Type B pancreatic cell (in vitro differentiated cells): ENCODE measurements at regions not wholly inside any gene's neighbourhood (a gene's known extent, or its start where the extent isn't known, plus 50 kb on each side); places are given as distances from the start of the nearest gene placed in this dataset.

Experiments used
- DNase-seq: peaks from one replicate; pipeline ENCODE4 v3.0.0; 2021; ENCODE audit warnings: mixed read lengths; ENCODE audit not compliant: unreplicated experiment; ENCODE audit errors: extremely low spot score
- H3K27ac Mint-ChIP-seq: 2 replicates; pipeline ENCODE4 v1.8.0; 2021; ENCODE audit warnings: mild to moderate bottlenecking, mixed read lengths
- H3K27me3 Mint-ChIP-seq: 2 replicates; pipeline ENCODE4 v1.8.0; 2021; ENCODE audit warnings: mixed read lengths
- H3K36me3 Mint-ChIP-seq: 2 replicates; pipeline ENCODE4 v1.8.0; 2021; ENCODE audit warnings: mixed read lengths
- H3K4me1 Mint-ChIP-seq: one replicate; pipeline ENCODE4 v1.8.0; 2021; ENCODE audit warnings: mixed read lengths; ENCODE audit not compliant: unreplicated experiment
- H3K4me3 Mint-ChIP-seq: 2 replicates; pipeline ENCODE4 v1.8.0; 2021; ENCODE audit warnings: mild to moderate bottlenecking, mixed read lengths
- H3K9me3 Mint-ChIP-seq: 2 replicates; pipeline ENCODE4 v1.8.0; 2021; ENCODE audit warnings: mixed read lengths
- TF ChIP-seq, protein P1 (sequence below): fragments of 200-600 bp; sonication (generic); conservative IDR thresholded peaks from 2 replicates; pipeline ENCODE4 v1.5.0; 2021; ENCODE audit warnings: antibody characterized with exemption, mild to moderate bottlenecking

DNA sequence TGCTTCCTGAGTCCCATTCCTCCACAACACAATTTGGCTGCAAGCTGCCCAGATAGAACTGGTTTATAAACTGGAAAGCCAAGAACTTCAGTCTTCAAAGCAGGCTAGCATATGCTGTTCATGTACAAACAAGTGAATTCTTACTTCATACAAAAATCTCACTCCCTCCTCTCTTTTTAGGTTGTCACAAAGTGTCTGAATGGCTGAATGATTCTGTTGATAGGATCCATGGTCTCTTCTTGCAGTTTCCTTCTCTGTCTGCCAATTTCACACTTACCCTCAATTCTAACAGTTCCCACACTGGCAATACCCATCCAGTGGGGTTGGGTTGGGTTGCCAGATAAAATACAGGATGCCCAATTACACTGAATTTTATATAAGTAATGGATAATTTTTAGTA is 363.5 kb downstream of the DEPDC1B start:
- Mint-ChIP-seq H3K27me3 (no peaks in the 10 kb centered on the region), H3K4me1 (no peaks in the 10 kb centered on the region), H3K4me3 (no peak overlapping the region), H3K27ac (no peak overlapping the region), H3K36me3 (no peaks in the 10 kb centered on the region), H3K9me3 (no peaks in the 10 kb centered on the region)
- TF ChIP-seq, protein P1, sequence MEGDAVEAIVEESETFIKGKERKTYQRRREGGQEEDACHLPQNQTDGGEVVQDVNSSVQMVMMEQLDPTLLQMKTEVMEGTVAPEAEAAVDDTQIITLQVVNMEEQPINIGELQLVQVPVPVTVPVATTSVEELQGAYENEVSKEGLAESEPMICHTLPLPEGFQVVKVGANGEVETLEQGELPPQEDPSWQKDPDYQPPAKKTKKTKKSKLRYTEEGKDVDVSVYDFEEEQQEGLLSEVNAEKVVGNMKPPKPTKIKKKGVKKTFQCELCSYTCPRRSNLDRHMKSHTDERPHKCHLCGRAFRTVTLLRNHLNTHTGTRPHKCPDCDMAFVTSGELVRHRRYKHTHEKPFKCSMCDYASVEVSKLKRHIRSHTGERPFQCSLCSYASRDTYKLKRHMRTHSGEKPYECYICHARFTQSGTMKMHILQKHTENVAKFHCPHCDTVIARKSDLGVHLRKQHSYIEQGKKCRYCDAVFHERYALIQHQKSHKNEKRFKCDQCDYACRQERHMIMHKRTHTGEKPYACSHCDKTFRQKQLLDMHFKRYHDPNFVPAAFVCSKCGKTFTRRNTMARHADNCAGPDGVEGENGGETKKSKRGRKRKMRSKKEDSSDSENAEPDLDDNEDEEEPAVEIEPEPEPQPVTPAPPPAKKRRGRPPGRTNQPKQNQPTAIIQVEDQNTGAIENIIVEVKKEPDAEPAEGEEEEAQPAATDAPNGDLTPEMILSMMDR = no peak
- no peak for DNase-seq

DNA sequence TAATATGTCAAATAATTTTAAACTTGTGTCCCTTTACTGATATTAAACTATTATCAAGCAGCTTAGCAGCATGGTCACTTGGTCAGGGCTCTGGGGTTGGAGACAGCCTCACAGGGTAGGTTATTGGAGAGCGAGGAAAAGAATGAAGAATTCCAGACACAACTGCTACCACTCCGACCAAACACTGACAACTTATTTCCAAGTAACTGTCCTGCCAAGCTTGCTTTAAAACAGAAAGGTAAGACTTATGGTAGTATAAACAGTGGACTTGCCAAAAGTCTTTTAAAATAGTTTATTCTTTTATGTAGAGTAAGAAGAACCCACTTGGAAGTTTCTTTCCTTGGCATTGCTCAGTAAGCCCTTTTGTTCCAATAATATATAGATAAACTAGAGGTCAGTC is 364.1 kb downstream of the DEPDC1B start:
- Mint-ChIP-seq H3K9me3 (no peaks in the 10 kb centered on the region), H3K27ac (no peak overlapping the region)
- TF ChIP-seq, protein P1 = no peak

DNA sequence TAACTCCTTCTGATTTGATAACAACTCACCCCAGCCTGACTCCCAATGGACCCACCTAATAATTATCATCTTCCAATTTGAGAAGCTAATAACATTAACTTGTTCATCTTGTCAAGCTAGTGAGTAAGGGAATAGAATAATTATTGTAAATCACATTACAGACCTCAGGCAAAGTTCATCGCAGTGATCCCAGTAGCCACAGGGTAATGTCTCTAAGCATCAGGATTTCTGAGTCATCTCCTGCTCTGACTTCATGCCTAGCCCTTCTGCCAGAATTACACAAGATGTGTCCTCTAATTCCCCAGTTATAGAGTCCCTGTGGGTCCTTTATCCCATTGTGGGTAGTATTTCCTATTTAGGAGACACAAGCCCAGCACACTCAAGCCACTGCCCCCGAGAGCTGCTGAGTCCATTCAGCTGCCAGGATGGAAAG is 365.7 kb downstream of the DEPDC1B start:
- Mint-ChIP-seq H3K36me3 (no peaks in the 10 kb centered on the region), H3K9me3 (no peaks in the 10 kb centered on the region), H3K4me1 (no peaks in the 10 kb centered on the region), H3K27ac (no peak overlapping the region), H3K27me3 (no peaks in the 10 kb centered on the region), H3K4me3 (no peak overlapping the region)
- no peak for DNase-seq
- TF ChIP-seq, protein P1 = no peak

More for the DNA sequence above, 364.1 kb downstream of the DEPDC1B start:
- DNase-seq = no peak
- Mint-ChIP-seq H3K4me1 (no peaks in the 10 kb centered on the region), H3K4me3 (no peak overlapping the region), H3K27me3 (no peaks in the 10 kb centered on the region), H3K36me3 (no peaks in the 10 kb centered on the region)

DNA sequence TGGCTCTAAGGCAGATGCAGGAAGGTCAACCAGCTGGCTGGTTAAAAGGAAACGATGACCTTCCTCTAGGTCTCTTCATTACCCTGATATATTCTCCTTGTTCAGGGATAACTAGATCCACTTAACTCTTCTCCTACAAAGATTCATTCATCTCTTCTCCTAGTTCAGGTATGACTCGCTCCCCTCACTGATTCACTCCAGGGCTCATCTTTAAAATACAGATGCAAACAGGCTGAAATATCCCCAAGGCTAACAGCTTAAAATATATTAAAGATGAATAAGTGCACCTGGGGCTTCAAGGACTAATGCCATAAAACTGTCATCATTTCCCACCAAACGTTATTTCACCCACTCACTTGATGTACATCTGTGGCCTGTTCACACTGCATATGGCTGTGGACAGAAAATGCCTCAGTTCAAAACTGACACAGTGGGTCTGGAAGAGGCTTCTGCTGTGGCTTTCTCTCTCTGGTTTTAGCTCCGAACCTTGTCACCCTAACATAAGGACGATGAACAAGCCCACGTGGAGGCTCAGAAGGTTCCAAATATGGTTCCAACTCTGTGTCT is 366.9 kb downstream of the DEPDC1B start:
- no peaks in the 10 kb centered on the region for H3K9me3 Mint-ChIP-seq
- H3K27me3 Mint-ChIP-seq = no peaks in the 10 kb centered on the region
- TF ChIP-seq, protein P1 = no peak
- no peak overlapping the region for H3K4me3 Mint-ChIP-seq
- no peaks in the 10 kb centered on the region for H3K36me3 Mint-ChIP-seq
- H3K4me1 Mint-ChIP-seq = no peaks in the 10 kb centered on the region
- no peak for DNase-seq
- no peak overlapping the region for H3K27ac Mint-ChIP-seq

DNA sequence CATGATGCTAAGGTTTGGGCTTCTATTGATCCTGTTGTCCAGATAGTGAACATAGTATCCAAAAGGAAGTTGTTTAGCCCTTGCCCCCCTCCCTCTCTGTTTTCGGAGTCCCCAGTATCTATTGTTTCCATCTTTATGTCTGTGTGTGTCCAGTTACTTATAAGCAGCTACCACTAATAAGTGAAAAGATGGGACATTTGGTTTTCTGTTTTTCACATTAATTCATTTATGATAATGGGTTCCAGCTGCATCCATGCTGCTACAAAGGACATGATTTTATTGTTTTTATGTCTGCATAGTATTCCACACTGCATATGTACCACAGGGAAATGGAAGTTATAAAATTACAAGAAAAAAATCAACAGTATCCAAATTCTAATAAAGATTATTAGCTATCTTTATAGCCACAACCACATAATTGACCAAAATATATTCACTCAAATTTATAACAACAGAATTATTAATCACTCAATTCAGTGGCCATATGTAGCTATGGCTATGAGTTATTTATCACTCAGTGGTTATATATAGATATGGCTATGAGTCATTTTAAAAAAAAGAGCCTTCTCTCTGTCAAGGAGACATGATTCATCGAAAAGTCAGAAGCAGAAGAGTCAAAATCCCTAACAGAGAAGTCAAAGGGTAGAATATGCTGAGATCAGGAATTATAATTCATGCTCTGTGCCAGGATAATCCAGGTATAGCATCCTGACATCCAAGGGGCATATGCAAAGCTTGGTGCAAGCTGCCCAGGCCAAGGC is 367.5 kb downstream of the DEPDC1B start:
- no peak for DNase-seq
- H3K27ac Mint-ChIP-seq = no peak overlapping the region
- TF ChIP-seq, protein P1 = no peak
- H3K4me1 Mint-ChIP-seq = no peaks in the 10 kb centered on the region
- no peaks in the 10 kb centered on the region for H3K9me3 Mint-ChIP-seq
- H3K27me3 Mint-ChIP-seq = no peaks in the 10 kb centered on the region
- H3K4me3 Mint-ChIP-seq = no peak overlapping the region
- no peaks in the 10 kb centered on the region for H3K36me3 Mint-ChIP-seq
